ENCODE measurements at regions not wholly inside any gene's neighbourhood (a gene's known extent, or its start where the extent isn't known, plus 50 kb on each side); places are given as distances from the start of the nearest gene placed in this dataset.

GRCh38 chr5:144671066-144671465 is 500.4 kb downstream of the KCTD16 start:
- H3K4me3 ChIP-seq (ENCODE audit: low read depth, low read length), result no peak overlapping the region
- TF ChIP-seq, protein P1, sequence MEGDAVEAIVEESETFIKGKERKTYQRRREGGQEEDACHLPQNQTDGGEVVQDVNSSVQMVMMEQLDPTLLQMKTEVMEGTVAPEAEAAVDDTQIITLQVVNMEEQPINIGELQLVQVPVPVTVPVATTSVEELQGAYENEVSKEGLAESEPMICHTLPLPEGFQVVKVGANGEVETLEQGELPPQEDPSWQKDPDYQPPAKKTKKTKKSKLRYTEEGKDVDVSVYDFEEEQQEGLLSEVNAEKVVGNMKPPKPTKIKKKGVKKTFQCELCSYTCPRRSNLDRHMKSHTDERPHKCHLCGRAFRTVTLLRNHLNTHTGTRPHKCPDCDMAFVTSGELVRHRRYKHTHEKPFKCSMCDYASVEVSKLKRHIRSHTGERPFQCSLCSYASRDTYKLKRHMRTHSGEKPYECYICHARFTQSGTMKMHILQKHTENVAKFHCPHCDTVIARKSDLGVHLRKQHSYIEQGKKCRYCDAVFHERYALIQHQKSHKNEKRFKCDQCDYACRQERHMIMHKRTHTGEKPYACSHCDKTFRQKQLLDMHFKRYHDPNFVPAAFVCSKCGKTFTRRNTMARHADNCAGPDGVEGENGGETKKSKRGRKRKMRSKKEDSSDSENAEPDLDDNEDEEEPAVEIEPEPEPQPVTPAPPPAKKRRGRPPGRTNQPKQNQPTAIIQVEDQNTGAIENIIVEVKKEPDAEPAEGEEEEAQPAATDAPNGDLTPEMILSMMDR (IDR thresholded peaks at IDR 0.05; ENCODE audit: borderline replicate concordance, insufficient read depth, low read depth, low read length), result no peak

GRCh38 chr5:144659634-144660227 is 489.1 kb downstream of the KCTD16 start:
- no peak overlapping the region for H3K4me3 ChIP-seq (ENCODE audit: low read depth, low read length)
- TF ChIP-seq, protein P1 (IDR thresholded peaks at IDR 0.05; ENCODE audit: borderline replicate concordance, insufficient read depth, low read depth, low read length), result no peak

DNA sequence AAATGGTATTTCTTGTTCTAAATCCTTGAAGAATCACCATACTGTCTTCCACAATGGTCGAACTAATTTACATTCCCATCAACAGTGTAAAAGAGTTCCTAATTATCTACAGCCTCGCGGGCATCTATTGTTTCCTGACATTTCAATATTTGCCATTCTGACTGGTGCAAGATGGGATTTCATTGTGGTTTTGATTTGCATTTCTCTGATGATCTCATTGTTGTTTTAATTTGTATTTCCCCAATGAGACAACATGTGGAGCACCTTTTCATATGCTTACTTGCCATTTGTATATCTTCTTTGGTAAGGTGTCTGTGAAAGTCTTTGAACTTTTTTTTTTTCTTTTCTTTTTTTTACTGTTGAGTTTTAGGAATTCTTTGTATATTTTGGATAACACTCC is 473.6 kb downstream of the KCTD16 start:
- H3K4me3 ChIP-seq (ENCODE audit: low read depth, low read length), result no peak overlapping the region
- TF ChIP-seq, protein P1 (IDR thresholded peaks at IDR 0.05; ENCODE audit: borderline replicate concordance, insufficient read depth, low read depth, low read length), result no peak

GRCh38 chr5:144638787-144639186 is 468.1 kb downstream of the KCTD16 start:
- TF ChIP-seq, protein P1 (IDR thresholded peaks at IDR 0.05; ENCODE audit: borderline replicate concordance, insufficient read depth, low read depth, low read length), result no peak

DNA sequence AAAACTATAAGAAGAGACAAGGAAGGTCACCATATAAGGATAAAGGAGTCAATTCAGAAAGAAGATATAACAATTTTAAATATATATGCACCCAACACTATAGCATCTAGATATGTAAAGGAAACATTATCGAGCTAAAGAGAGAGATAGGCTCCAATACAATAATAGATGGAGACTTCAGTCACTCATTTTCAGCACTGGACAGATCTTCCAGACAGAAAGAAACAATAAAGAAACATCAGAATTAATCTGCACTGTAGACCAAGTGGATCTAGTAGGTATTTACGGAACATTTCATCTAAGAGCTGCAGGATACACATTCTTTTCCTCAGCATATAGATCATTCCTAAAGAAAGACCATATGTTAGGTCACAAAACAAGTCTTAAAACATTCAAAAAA is 463.5 kb downstream of the KCTD16 start:
- H3K4me3 ChIP-seq (ENCODE audit: low read depth, low read length), result no peak overlapping the region
- TF ChIP-seq, protein P1 (IDR thresholded peaks at IDR 0.05; ENCODE audit: borderline replicate concordance, insufficient read depth, low read depth, low read length), result no peak

More at GRCh38 chr5:144638787-144639186, 468.1 kb downstream of the KCTD16 start:
- no peak overlapping the region for H3K4me3 ChIP-seq (ENCODE audit: low read depth, low read length)

DNA sequence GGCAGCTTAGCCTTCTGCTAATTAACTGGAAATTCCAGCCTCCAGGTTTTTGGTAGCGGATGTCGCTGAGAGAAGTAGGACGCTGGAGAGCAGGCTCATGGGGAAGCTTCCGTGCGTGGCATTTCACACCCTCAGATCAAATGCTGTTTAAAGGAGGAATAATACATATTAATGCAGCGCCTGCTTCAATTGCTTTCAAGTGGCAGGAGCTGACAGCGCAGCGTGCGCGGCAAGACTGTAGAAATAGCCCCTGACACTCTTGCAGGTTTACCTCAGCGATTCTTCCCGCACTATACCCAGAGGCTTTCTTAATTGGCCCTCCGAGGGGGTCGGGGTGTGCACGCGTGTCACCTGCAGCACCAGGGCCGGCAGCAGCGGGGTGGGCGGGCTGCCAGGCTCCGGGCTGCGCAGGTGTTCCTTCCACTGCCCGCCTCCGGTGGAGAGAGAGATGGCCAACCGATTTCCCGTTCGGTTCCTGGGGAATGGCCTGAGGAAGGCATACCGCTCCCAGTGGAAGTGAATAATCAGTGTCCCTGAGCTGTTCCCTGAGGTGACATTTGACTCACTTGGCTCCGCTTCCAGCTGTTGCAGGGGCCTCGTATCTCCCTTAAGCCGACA is 427.9 kb downstream of the KCTD16 start:
- no peak overlapping the region for H3K4me3 ChIP-seq (ENCODE audit: low read depth, low read length)
- TF ChIP-seq, protein P1 (IDR thresholded peaks at IDR 0.05; ENCODE audit: borderline replicate concordance, insufficient read depth, low read depth, low read length), result no peak

GRCh38 chr5:144596517-144596916 is 425.8 kb downstream of the KCTD16 start:
- TF ChIP-seq, protein P1 (IDR thresholded peaks at IDR 0.05; ENCODE audit: borderline replicate concordance, insufficient read depth, low read depth, low read length), result no peak

More at GRCh38 chr5:144596517-144596916, 425.8 kb downstream of the KCTD16 start:
- H3K4me3 ChIP-seq (ENCODE audit: low read depth, low read length), result no peak overlapping the region

All from GM12875 (cell line).